ENCODE measurements at regions not wholly inside any gene's neighbourhood (a gene's known extent, or its start where the extent isn't known, plus 50 kb on each side); places are given as distances from the start of the nearest gene placed in this dataset.

DNA sequence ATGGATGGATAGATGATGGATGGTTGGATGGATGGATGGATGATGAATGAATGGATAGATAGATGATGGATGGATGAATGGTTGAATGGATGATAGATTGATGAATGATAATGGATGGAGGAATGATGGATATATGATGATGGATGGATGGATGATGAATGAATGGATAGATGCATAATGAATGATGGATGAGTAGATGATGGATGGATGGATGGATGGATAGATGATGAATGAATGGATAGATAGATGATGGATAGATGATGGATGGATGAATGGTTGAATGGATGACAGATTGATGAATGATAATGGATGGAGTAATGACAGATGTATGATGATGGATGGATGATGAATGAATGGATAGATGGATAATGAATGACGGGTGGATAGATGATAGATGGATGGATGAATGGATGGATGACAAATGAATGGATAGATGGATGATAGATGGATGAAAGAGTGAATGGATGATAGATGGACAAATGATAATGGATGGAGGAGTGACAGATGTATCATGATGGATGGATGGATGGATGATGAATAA, 1466.5 kb downstream of the BRD1 start:
- Histone ChIP-seq H3K9me3 (ENCODE audit: control insufficient read depth, insufficient read depth, low read length) (no peaks in the 10 kb centered on the region), H3K79me2 (ENCODE audit: control insufficient read depth, low read length) (no peaks in the 10 kb centered on the region), H3K4me3 (ENCODE audit: low read length) (no peak overlapping the region), H3K27ac (ENCODE audit: low read depth, low read length) (no peak overlapping the region), H3K27me3 (ENCODE audit: control insufficient read depth, low read length) (no peaks in the 10 kb centered on the region), H3F3A (ENCODE audit: control insufficient read depth, insufficient read depth) (no peaks in the 10 kb centered on the region), H3K9me2 (replicated peaks; ENCODE audit: control insufficient read depth, low read length) (no peaks in the 10 kb centered on the region), H3K4me1 (ENCODE audit: control insufficient read depth, low read length) (no peaks in the 10 kb centered on the region), H3K4me2 (ENCODE audit: low read length) (no peak overlapping the region), H4K20me1 (ENCODE audit: control insufficient read depth, insufficient read depth, low read depth, low read length) (no peaks in the 10 kb centered on the region), H3K36me3 (ENCODE audit: control insufficient read depth, low read length) (no peaks in the 10 kb centered on the region)
- no peak for TF ChIP-seq EZH2phosphoT487 (IDR thresholded peaks at IDR 0.05; ENCODE audit: borderline replicate concordance, low read length)
- TF ChIP-seq, protein P1, sequence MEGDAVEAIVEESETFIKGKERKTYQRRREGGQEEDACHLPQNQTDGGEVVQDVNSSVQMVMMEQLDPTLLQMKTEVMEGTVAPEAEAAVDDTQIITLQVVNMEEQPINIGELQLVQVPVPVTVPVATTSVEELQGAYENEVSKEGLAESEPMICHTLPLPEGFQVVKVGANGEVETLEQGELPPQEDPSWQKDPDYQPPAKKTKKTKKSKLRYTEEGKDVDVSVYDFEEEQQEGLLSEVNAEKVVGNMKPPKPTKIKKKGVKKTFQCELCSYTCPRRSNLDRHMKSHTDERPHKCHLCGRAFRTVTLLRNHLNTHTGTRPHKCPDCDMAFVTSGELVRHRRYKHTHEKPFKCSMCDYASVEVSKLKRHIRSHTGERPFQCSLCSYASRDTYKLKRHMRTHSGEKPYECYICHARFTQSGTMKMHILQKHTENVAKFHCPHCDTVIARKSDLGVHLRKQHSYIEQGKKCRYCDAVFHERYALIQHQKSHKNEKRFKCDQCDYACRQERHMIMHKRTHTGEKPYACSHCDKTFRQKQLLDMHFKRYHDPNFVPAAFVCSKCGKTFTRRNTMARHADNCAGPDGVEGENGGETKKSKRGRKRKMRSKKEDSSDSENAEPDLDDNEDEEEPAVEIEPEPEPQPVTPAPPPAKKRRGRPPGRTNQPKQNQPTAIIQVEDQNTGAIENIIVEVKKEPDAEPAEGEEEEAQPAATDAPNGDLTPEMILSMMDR (IDR thresholded peaks at IDR 0.05; ENCODE audit: low read depth, low read length, poor library complexity, severe bottlenecking): no peak

DNA sequence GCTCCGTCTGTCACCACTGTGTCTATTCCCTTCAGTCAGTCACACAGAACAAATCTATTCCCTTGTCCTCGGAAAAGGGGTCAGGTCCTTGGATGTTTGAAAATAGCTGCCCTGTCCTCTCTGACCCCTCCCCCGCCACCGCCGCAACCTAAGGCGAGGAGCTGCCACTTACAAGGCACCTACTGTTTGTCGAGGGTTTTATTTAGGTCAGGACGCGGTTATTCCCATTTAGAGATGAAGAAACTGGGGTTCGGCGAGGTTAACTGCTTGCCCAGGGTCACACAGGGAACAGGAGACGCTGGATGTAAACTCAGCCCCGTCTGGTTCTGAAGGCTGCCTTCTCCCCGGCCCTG, 1468.1 kb downstream of the BRD1 start:
- 0 out of 2 replicates have a peak, but pooled peaks cover 4% of the 10 kb centered on the region for H3K27me3 ChIP-seq (ENCODE audit: control insufficient read depth, low read length)
- H3K79me2 ChIP-seq (ENCODE audit: control insufficient read depth, low read length): no peaks in the 10 kb centered on the region
- no peaks in the 10 kb centered on the region for H4K20me1 ChIP-seq (ENCODE audit: control insufficient read depth, insufficient read depth, low read depth, low read length)
- H3K27ac ChIP-seq (ENCODE audit: low read depth, low read length): no peak overlapping the region
- H3K9me3 ChIP-seq (ENCODE audit: control insufficient read depth, insufficient read depth, low read length): no peaks in the 10 kb centered on the region
- H3K4me3 ChIP-seq (ENCODE audit: low read length): no peak overlapping the region
- no peak overlapping the region for H3K4me2 ChIP-seq (ENCODE audit: low read length)
- H3K4me1 ChIP-seq (ENCODE audit: control insufficient read depth, low read length): no peaks in the 10 kb centered on the region
- no peaks in the 10 kb centered on the region for H3K9me2 ChIP-seq (replicated peaks; ENCODE audit: control insufficient read depth, low read length)
- H3K36me3 ChIP-seq (ENCODE audit: control insufficient read depth, low read length): no peaks in the 10 kb centered on the region
- H3F3A ChIP-seq (ENCODE audit: control insufficient read depth, insufficient read depth): no peaks in the 10 kb centered on the region
- TF ChIP-seq, protein P1 (IDR thresholded peaks at IDR 0.05; ENCODE audit: low read depth, low read length, poor library complexity, severe bottlenecking): no peak
- TF ChIP-seq EZH2phosphoT487 (IDR thresholded peaks at IDR 0.05; ENCODE audit: borderline replicate concordance, low read length): no peak

DNA sequence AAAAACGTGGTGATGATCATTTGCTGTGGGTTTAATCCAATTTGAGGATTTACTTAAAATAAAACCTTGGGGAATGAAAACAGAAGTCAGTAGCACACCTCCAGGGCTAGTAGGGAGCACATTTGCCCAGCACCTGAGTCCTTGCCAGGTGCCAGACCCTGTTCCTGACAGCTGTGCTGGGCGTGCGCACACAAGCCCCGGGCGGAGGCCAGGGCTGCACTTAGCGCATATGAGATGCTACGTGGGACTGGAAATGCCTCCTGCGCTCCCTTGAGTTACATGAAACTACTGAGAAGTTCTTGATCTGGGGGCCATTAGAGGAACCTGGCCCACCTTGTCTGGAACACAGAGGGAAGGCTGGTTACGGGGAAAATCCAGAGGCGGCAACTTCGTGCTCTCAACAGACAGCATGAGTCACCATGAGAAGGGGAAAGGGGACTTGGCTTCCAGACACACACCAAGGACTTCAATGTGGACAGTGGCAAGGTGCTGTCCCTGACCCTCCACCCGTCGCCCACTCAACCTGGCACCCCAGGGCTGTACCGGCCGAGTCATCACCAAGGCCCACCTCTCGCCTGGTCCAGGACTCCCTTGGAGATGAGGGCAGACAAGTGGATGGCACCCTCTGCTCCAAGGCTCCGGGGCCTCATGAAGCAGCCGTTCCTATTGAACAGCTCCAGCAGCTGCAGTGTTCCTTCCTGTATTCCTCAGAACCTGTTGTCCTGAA, 1468.6 kb downstream of the BRD1 start:
- H3K27me3 ChIP-seq (ENCODE audit: control insufficient read depth, low read length): 0 out of 2 replicates have a peak, but pooled peaks cover 4% of the 10 kb centered on the region
- no peaks in the 10 kb centered on the region for H4K20me1 ChIP-seq (ENCODE audit: control insufficient read depth, insufficient read depth, low read depth, low read length)

More for the DNA sequence above, 1468.6 kb downstream of the BRD1 start:
- no peaks in the 10 kb centered on the region for H3K79me2 ChIP-seq (ENCODE audit: control insufficient read depth, low read length)
- H3K4me3 ChIP-seq (ENCODE audit: low read length): no peak overlapping the region
- H3K36me3 ChIP-seq (ENCODE audit: control insufficient read depth, low read length): no peaks in the 10 kb centered on the region
- H3F3A ChIP-seq (ENCODE audit: control insufficient read depth, insufficient read depth): no peaks in the 10 kb centered on the region
- no peaks in the 10 kb centered on the region for H3K9me2 ChIP-seq (replicated peaks; ENCODE audit: control insufficient read depth, low read length)
- H3K9me3 ChIP-seq (ENCODE audit: control insufficient read depth, insufficient read depth, low read length): no peaks in the 10 kb centered on the region
- H3K4me1 ChIP-seq (ENCODE audit: control insufficient read depth, low read length): no peaks in the 10 kb centered on the region
- H3K4me2 ChIP-seq (ENCODE audit: low read length): no peak overlapping the region
- TF ChIP-seq, protein P1 (IDR thresholded peaks at IDR 0.05; ENCODE audit: low read depth, low read length, poor library complexity, severe bottlenecking): no peak
- TF ChIP-seq EZH2phosphoT487 (IDR thresholded peaks at IDR 0.05; ENCODE audit: borderline replicate concordance, low read length): no peak
- no peak overlapping the region for H3K27ac ChIP-seq (ENCODE audit: low read depth, low read length)
